MCF 10A (cell line): ENCODE measurements at regions not wholly inside any gene's neighbourhood (a gene's known extent, or its start where the extent isn't known, plus 50 kb on each side); places are given as distances from the start of the nearest gene placed in this dataset.

ENCODE experiments used
- BruUV-seq: library from RNA; stranded (reverse); fragments of 400-500 nt; replicated peaks from 2 replicates; lab custom pipeline; 2021; lab: Mats Ljungman, UMichigan
- CTCF ChIA-PET: fragments of 300-600 bp; sonication (Branson Sonifier 250); formaldehyde crosslinking; extraction: SDS; loops from one replicate; lab custom pipeline; 2021; ENCODE audit warnings: antibody characterized with exemption, inconsistent platforms; lab: Yijun Ruan, JAX
- POLR2A ChIA-PET: fragments of 300-600, 350-650 bp; sonication (Branson Sonifier 250); formaldehyde crosslinking; extraction: SDS; loops from one replicate; lab custom pipeline; 2020; ENCODE audit warnings: antibody characterized with exemption, inconsistent platforms; lab: Yijun Ruan, JAX
- DNase-seq: peaks from one replicate; pipeline ENCODE4 v3.0.0-alpha.2; 2018; ENCODE audit not compliant: unreplicated experiment
- H3K27ac Mint-ChIP-seq: one replicate; pipeline ENCODE4 v1.8.0; 2022; ENCODE audit warnings: mild to moderate bottlenecking, low read depth, mixed read lengths; ENCODE audit not compliant: unreplicated experiment
- H3K27me3 Mint-ChIP-seq: one replicate; pipeline ENCODE4 v1.8.0; 2022; ENCODE audit warnings: mixed read lengths; ENCODE audit not compliant: insufficient read depth, unreplicated experiment
- H3K36me3 Mint-ChIP-seq: one replicate; pipeline ENCODE4 v1.8.0; 2022; ENCODE audit warnings: mild to moderate bottlenecking, moderate library complexity, mixed read lengths; ENCODE audit not compliant: insufficient read depth, unreplicated experiment
- H3K4me1 Mint-ChIP-seq: one replicate; pipeline ENCODE4 v1.8.0; 2022; ENCODE audit warnings: mixed read lengths; ENCODE audit not compliant: insufficient read depth, unreplicated experiment
- H3K4me3 Mint-ChIP-seq: one replicate; pipeline ENCODE4 v1.8.0; 2022; ENCODE audit warnings: mild to moderate bottlenecking, moderate library complexity, mixed read lengths; ENCODE audit not compliant: unreplicated experiment
- H3K9me3 Mint-ChIP-seq: one replicate; pipeline ENCODE4 v1.8.0; 2022; ENCODE audit warnings: mixed read lengths; ENCODE audit not compliant: unreplicated experiment
- intact Hi-C: fragments of 100-400 bp; cut with micrococcal nuclease; formaldehyde crosslinking; loops from 2 replicates; pipeline ENCODE4 v1.14.1; 2022
- TF ChIP-seq, protein P1 (sequence below): fragments of 200-600 bp; IDR thresholded peaks from one replicate; pipeline ENCODE4 v1.8.0; 2022; ENCODE audit warnings: antibody characterized with exemption, mild to moderate bottlenecking; ENCODE audit not compliant: unreplicated experiment

DNA sequence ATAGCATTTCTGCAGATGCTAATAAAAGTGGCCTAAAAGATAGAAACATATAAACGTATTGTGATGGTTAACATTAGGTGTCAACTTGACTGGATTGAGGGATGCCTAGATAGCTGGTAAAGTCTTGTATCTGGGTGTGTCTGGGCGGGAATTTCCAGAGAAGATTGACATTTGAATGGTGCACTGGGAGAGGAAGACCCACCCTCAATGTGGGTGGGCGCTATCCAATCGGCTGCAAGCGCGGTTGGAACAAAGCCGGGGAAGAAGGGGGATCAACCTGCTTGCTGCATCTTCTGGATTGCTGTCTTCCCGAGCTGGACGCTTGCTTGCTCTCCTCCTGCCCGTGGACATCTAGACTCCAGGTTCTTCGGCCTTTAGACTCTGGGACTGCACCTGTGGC, 114.0 kb upstream of the ZNF644 start:
- ChIA-PET CTCF (no interaction called here), POLR2A (no interaction called here)
- H3K27me3 Mint-ChIP-seq = peaks cover 27% of the 10 kb centered on the region
- DNase-seq = no peak
- H3K4me3 Mint-ChIP-seq = no peak overlapping the region
- H3K9me3 Mint-ChIP-seq = no peaks in the 10 kb centered on the region
- H3K27ac Mint-ChIP-seq = no peak overlapping the region
- TF ChIP-seq, protein P1, sequence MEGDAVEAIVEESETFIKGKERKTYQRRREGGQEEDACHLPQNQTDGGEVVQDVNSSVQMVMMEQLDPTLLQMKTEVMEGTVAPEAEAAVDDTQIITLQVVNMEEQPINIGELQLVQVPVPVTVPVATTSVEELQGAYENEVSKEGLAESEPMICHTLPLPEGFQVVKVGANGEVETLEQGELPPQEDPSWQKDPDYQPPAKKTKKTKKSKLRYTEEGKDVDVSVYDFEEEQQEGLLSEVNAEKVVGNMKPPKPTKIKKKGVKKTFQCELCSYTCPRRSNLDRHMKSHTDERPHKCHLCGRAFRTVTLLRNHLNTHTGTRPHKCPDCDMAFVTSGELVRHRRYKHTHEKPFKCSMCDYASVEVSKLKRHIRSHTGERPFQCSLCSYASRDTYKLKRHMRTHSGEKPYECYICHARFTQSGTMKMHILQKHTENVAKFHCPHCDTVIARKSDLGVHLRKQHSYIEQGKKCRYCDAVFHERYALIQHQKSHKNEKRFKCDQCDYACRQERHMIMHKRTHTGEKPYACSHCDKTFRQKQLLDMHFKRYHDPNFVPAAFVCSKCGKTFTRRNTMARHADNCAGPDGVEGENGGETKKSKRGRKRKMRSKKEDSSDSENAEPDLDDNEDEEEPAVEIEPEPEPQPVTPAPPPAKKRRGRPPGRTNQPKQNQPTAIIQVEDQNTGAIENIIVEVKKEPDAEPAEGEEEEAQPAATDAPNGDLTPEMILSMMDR = no peak
- H3K4me1 Mint-ChIP-seq = no peaks in the 10 kb centered on the region
- H3K36me3 Mint-ChIP-seq = no peaks in the 10 kb centered on the region
- intact Hi-C loops = no loop called here
- BruUV-seq = no TSS peak

DNA sequence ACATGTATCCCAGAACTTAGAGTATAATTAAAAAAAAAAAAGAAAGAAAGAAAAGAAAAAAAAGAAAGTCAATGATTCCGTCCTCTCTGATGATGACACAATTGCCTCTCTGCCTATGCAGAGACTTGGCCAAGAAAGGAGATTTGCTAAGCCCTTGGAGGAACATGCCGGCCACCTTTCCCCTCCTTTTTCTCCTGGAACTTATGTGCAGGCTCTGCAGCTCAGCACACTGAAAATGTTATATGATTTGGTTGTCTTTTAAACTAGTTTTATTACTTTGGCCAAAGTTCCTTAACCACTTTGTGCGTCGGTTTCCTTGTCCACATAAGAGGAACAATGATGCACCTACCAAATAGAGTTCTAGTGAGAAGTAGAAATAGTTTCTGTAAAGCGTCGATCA, 111.4 kb upstream of the ZNF644 start:
- DNase-seq = no peak
- peaks cover 27% of the 10 kb centered on the region for H3K27me3 Mint-ChIP-seq
- ChIA-PET POLR2A (no interaction called here), CTCF (no interaction called here)
- BruUV-seq = no TSS peak
- no peaks in the 10 kb centered on the region for H3K9me3 Mint-ChIP-seq
- intact Hi-C loops = no loop called here
- H3K27ac Mint-ChIP-seq = no peak overlapping the region
- TF ChIP-seq, protein P1 = no peak
- H3K4me1 Mint-ChIP-seq = no peaks in the 10 kb centered on the region
- no peaks in the 10 kb centered on the region for H3K36me3 Mint-ChIP-seq
- H3K4me3 Mint-ChIP-seq = no peak overlapping the region

- no peak overlapping the region for H3K27ac Mint-ChIP-seq
- TF ChIP-seq, protein P1 = no peak
- intact Hi-C loops = no loop called here
- CTCF ChIA-PET = interaction anchor here (1.4 to 2.5 kb wide), 2 partner anchors 35 to 36 kb away, joined by 5 to 11 read pairs; no protein-coding TSS in a partner anchor
- H3K27me3 Mint-ChIP-seq = peaks cover 27% of the 10 kb centered on the region
- H3K36me3 Mint-ChIP-seq = no peaks in the 10 kb centered on the region
- BruUV-seq = no TSS peak
- no peak for DNase-seq
- POLR2A ChIA-PET = interaction anchor here (0.8 kb wide), 1 partner anchor 119 kb away, joined by 3 read pairs; no protein-coding TSS in a partner anchor
- no peaks in the 10 kb centered on the region for H3K4me1 Mint-ChIP-seq
- no peaks in the 10 kb centered on the region for H3K9me3 Mint-ChIP-seq
- no peak overlapping the region for H3K4me3 Mint-ChIP-seq
These were observed 108.6 kb upstream of the ZNF644 start for GRCh38 chr1:91130256-91130985.

DNA sequence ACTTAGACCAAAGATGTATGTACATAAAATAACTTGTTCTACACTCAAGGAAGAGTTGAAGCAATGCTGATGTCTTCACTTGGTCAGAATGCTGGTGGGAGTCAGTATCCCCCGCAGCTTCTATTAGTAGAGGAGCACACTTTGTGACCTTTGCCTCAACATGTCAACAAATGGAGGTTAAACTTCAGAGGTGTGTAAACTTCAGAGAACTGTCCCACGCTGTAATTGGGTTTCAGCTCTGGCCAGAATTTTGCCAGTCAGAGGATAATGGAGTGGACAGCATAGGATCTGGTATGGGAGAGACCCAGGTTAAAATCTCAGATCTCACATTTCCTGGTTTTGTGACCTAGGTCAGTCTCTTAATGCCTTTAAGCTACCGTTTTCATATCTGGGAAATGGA, 107.6 kb upstream of the ZNF644 start:
- POLR2A ChIA-PET = no interaction called here
- H3K27ac Mint-ChIP-seq = no peak overlapping the region
- H3K27me3 Mint-ChIP-seq = peaks cover 27% of the 10 kb centered on the region
- BruUV-seq = no TSS peak
- H3K9me3 Mint-ChIP-seq = no peaks in the 10 kb centered on the region
- TF ChIP-seq, protein P1 = no peak
- no peak overlapping the region for H3K4me3 Mint-ChIP-seq
- CTCF ChIA-PET = interaction anchor here (0.6 to 2.5 kb wide), 3 partner anchors 36 to 1162 kb away, joined by 5 to 11 read pairs (median 5); no protein-coding TSS in a partner anchor
- intact Hi-C loops = no loop called here
- no peaks in the 10 kb centered on the region for H3K36me3 Mint-ChIP-seq
- DNase-seq = no peak
- H3K4me1 Mint-ChIP-seq = no peaks in the 10 kb centered on the region
